Erythroblast (primary cell): ENCODE measurements at regions not wholly inside any gene's neighbourhood (a gene's known extent, or its start where the extent isn't known, plus 50 kb on each side); places are given as distances from the start of the nearest gene placed in this dataset.

Source experiments
- GATA1 ChIP-seq: IDR thresholded peaks from 2 replicates; pipeline ENCODE4 v1.6.1; 2011; ENCODE audit warnings: low read depth, mild to moderate bottlenecking, control low read depth, low read length, moderate library complexity
- POLR2A ChIP-seq: IDR thresholded peaks from 2 replicates; pipeline ENCODE4 v1.6.1; 2011; ENCODE audit warnings: mild to moderate bottlenecking, low read length

GRCh38 chr18:68406761-68407160, 308.1 kb downstream of the TMX3 start:
- TF ChIP-seq POLR2A (no peak), GATA1 (no peak)
